ENCODE measurements at regions not wholly inside any gene's neighbourhood (a gene's known extent, or its start where the extent isn't known, plus 50 kb on each side); places are given as distances from the start of the nearest gene placed in this dataset.

- no peaks in the 10 kb centered on the region for H3K79me2 ChIP-seq (ENCODE audit: low read length)
- no peak overlapping the region for H3K27ac ChIP-seq (ENCODE audit: low read length)
- H3K4me2 ChIP-seq (ENCODE audit: low read length), result no peak overlapping the region
- H3K4me1 ChIP-seq (ENCODE audit: insufficient read depth, low read length), result no peaks in the 10 kb centered on the region
- no peak for DNase-seq
- TF ChIP-seq EZH2phosphoT487 (IDR thresholded peaks at IDR 0.05; ENCODE audit: borderline replicate concordance, low read length) (no peak), EZH2 (IDR thresholded peaks at IDR 0.05; ENCODE audit: low read length, unreplicated experiment) (no peak)
- TF ChIP-seq, protein P1, sequence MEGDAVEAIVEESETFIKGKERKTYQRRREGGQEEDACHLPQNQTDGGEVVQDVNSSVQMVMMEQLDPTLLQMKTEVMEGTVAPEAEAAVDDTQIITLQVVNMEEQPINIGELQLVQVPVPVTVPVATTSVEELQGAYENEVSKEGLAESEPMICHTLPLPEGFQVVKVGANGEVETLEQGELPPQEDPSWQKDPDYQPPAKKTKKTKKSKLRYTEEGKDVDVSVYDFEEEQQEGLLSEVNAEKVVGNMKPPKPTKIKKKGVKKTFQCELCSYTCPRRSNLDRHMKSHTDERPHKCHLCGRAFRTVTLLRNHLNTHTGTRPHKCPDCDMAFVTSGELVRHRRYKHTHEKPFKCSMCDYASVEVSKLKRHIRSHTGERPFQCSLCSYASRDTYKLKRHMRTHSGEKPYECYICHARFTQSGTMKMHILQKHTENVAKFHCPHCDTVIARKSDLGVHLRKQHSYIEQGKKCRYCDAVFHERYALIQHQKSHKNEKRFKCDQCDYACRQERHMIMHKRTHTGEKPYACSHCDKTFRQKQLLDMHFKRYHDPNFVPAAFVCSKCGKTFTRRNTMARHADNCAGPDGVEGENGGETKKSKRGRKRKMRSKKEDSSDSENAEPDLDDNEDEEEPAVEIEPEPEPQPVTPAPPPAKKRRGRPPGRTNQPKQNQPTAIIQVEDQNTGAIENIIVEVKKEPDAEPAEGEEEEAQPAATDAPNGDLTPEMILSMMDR (conservative IDR thresholded peaks at IDR 0.05; ENCODE audit: low read depth, low read length), result no peak
- no peak overlapping the region for H2AFZ ChIP-seq (ENCODE audit: low read length)
- no peak for ATAC-seq
- no peaks in the 10 kb centered on the region for H3K9me3 ChIP-seq (ENCODE audit: low read length)
- no peaks in the 10 kb centered on the region for H3K9me2 ChIP-seq (replicated peaks; ENCODE audit: low read length)
- no peaks in the 10 kb centered on the region for H3F3A ChIP-seq (ENCODE audit: low read length, unreplicated experiment)
- POLR2A ChIA-PET (ENCODE audit: unreplicated experiment), result no interaction called here
- BruUV-seq (replicated peaks), result no TSS peak
- H3K4me3 ChIP-seq (ENCODE audit: low read length), result no peak overlapping the region
- H3K27me3 ChIP-seq (ENCODE audit: low read length), result peaks cover 61% of the 10 kb centered on the region
- H3K36me3 ChIP-seq (ENCODE audit: low read depth, low read length), result no peaks in the 10 kb centered on the region
- CTCF ChIA-PET, result no interaction called here
- H4K20me1 ChIP-seq (ENCODE audit: low read length), result no peaks in the 10 kb centered on the region
- intact Hi-C loops (cut with micrococcal nuclease), result no loop called here
- H3K9ac ChIP-seq (ENCODE audit: low read length), result no peak overlapping the region
Observed at GRCh38 chr2:496729-497128, 180.5 kb downstream of the TMEM18 start.

DNA sequence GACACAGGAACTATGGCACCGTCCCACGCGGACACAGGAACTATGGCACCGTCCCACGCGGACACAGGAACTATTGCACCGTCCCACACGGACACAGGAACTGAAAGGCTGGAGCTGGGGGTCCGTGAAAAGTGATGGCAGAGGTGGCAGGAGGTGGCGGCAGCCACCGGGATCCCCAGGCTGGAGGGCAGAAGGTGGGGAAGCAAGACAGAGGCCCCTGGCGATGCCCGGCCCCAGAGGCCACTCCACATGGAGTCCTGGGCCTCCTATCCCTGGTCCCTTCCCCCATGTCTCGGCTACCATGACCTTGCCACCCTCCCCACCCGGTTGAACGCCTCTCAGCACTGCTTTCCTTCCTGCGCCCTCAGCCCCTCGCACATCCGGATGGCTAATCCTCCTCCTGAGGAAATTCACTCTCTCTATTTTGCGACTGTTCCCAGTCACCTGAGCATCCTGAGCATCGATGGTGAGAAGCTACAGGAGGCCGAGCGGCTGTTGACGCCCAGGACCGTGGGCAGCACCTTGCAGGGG, 181.4 kb downstream of the TMEM18 start:
- no peaks in the 10 kb centered on the region for H3K9me2 ChIP-seq (replicated peaks; ENCODE audit: low read length)
- POLR2A ChIA-PET (ENCODE audit: unreplicated experiment), result no interaction called here
- intact Hi-C loops (cut with micrococcal nuclease), result no loop called here
- peaks cover 64% of the 10 kb centered on the region for H3K27me3 ChIP-seq (ENCODE audit: low read length)
- no peak overlapping the region for H3K9ac ChIP-seq (ENCODE audit: low read length)
- H2AFZ ChIP-seq (ENCODE audit: low read length), result no peak overlapping the region
- no peaks in the 10 kb centered on the region for H4K20me1 ChIP-seq (ENCODE audit: low read length)
- no peak for TF ChIP-seq EZH2 (IDR thresholded peaks at IDR 0.05; ENCODE audit: low read length, unreplicated experiment)
- TF ChIP-seq, protein P1 (conservative IDR thresholded peaks at IDR 0.05; ENCODE audit: low read depth, low read length), result no peak
- no peak for TF ChIP-seq EZH2phosphoT487 (IDR thresholded peaks at IDR 0.05; ENCODE audit: borderline replicate concordance, low read length)
- ATAC-seq (no peak), DNase-seq (no peak)
- H3K4me3 ChIP-seq (ENCODE audit: low read length), result no peak overlapping the region
- H3K4me2 ChIP-seq (ENCODE audit: low read length), result no peak overlapping the region
- H3K27ac ChIP-seq (ENCODE audit: low read length), result no peak overlapping the region
- H3K4me1 ChIP-seq (ENCODE audit: insufficient read depth, low read length), result no peaks in the 10 kb centered on the region
- H3F3A ChIP-seq (ENCODE audit: low read length, unreplicated experiment), result no peaks in the 10 kb centered on the region
- no TSS peak for BruUV-seq (replicated peaks)
- no peaks in the 10 kb centered on the region for H3K79me2 ChIP-seq (ENCODE audit: low read length)
- CTCF ChIA-PET, result no interaction called here
- H3K9me3 ChIP-seq (ENCODE audit: low read length), result no peaks in the 10 kb centered on the region
- no peaks in the 10 kb centered on the region for H3K36me3 ChIP-seq (ENCODE audit: low read depth, low read length)

GRCh38 chr2:494853-495252, 182.4 kb downstream of the TMEM18 start:
- Histone ChIP-seq H3K4me3 (ENCODE audit: low read length) (no peak overlapping the region), H2AFZ (ENCODE audit: low read length) (no peak overlapping the region), H3K36me3 (ENCODE audit: low read depth, low read length) (no peaks in the 10 kb centered on the region), H3K4me1 (ENCODE audit: insufficient read depth, low read length) (no peaks in the 10 kb centered on the region), H3K27me3 (ENCODE audit: low read length) (peaks cover 65% of the 10 kb centered on the region), H3K79me2 (ENCODE audit: low read length) (no peaks in the 10 kb centered on the region), H3K9ac (ENCODE audit: low read length) (no peak overlapping the region), H3K4me2 (ENCODE audit: low read length) (no peak overlapping the region), H3K9me2 (replicated peaks; ENCODE audit: low read length) (no peaks in the 10 kb centered on the region), H3F3A (ENCODE audit: low read length, unreplicated experiment) (no peaks in the 10 kb centered on the region), H4K20me1 (ENCODE audit: low read length) (no peaks in the 10 kb centered on the region), H3K9me3 (ENCODE audit: low read length) (no peaks in the 10 kb centered on the region), H3K27ac (ENCODE audit: low read length) (no peak overlapping the region)
- TF ChIP-seq EZH2phosphoT487 (IDR thresholded peaks at IDR 0.05; ENCODE audit: borderline replicate concordance, low read length) (no peak), EZH2 (IDR thresholded peaks at IDR 0.05; ENCODE audit: low read length, unreplicated experiment) (no peak)
- TF ChIP-seq, protein P1 (conservative IDR thresholded peaks at IDR 0.05; ENCODE audit: low read depth, low read length), result no peak
- ChIA-PET POLR2A (ENCODE audit: unreplicated experiment) (no interaction called here), CTCF (no interaction called here)
- no peak for DNase-seq
- BruUV-seq (replicated peaks), result no TSS peak
- intact Hi-C loops (cut with micrococcal nuclease), result no loop called here
- no peak for ATAC-seq

Measured in PC-3 (cell line).